A549 (cell line): ENCODE measurements at regions not wholly inside any gene's neighbourhood (a gene's known extent, or its start where the extent isn't known, plus 50 kb on each side); places are given as distances from the start of the nearest gene placed in this dataset.
A peak's percentile ranks its signal among the peaks of the same experiment; 100 is the strongest.
"Not testable (repeated sequence)": the region's sequence is repeated elsewhere in the genome, so short reads cannot be mapped to it uniquely, and the experiment has no call there.

ENCODE experiments used
- POLR2A ChIP-seq: IDR thresholded peaks from 2 replicates; pipeline ENCODE4 v1.6.1; 2012; ENCODE audit warnings: mild to moderate bottlenecking, low read length
- TF ChIP-seq, protein P1 (sequence below): IDR thresholded peaks from 2 replicates; pipeline ENCODE4 v1.6.1; 2012; ENCODE audit warnings: low read depth, borderline replicate concordance
- TF ChIP-seq, protein P2 (sequence below): fragments of >200 bp; sonication (Bioruptor Twin); formaldehyde crosslinking; IDR thresholded peaks from 3 replicates; pipeline ENCODE4 v1.5.1; 2016

DNA sequence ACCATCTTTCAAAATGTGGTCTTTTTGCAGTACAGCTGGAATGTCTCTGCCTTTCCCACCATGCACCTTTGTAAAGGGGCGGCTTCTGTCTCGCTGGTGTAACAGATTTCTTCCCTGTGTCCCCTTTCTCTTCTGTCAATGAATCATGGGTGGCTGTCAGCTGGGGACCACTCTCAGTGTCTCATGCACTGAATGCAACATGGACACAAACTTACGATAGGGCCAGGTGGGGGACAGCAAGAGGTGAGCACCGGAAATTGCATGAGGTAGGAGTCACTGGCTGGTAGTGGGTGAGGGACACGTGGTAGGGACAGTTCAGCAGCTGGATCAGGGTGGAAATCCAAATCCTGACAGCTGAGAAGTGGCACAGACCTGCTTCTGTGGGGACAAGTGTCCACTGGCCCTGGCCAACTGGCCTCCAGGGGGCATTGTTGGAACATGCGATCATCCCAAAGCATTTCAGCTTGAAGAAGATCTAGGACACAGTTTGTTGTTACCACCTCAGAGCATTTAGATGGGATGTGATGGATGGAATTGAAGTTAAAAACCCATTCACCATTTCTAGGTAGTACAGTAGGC lies 1383.5 kb downstream of the CDH12 start:
- TF ChIP-seq, protein P1, sequence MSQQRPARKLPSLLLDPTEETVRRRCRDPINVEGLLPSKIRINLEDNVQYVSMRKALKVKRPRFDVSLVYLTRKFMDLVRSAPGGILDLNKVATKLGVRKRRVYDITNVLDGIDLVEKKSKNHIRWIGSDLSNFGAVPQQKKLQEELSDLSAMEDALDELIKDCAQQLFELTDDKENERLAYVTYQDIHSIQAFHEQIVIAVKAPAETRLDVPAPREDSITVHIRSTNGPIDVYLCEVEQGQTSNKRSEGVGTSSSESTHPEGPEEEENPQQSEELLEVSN = not testable (repeated sequence)
- TF ChIP-seq POLR2A = not testable (repeated sequence)
- TF ChIP-seq, protein P2, sequence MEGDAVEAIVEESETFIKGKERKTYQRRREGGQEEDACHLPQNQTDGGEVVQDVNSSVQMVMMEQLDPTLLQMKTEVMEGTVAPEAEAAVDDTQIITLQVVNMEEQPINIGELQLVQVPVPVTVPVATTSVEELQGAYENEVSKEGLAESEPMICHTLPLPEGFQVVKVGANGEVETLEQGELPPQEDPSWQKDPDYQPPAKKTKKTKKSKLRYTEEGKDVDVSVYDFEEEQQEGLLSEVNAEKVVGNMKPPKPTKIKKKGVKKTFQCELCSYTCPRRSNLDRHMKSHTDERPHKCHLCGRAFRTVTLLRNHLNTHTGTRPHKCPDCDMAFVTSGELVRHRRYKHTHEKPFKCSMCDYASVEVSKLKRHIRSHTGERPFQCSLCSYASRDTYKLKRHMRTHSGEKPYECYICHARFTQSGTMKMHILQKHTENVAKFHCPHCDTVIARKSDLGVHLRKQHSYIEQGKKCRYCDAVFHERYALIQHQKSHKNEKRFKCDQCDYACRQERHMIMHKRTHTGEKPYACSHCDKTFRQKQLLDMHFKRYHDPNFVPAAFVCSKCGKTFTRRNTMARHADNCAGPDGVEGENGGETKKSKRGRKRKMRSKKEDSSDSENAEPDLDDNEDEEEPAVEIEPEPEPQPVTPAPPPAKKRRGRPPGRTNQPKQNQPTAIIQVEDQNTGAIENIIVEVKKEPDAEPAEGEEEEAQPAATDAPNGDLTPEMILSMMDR = peak; percentile 40
